MM.1S (cell line): ENCODE measurements at regions not wholly inside any gene's neighbourhood (a gene's known extent, or its start where the extent isn't known, plus 50 kb on each side); places are given as distances from the start of the nearest gene placed in this dataset.
"Not testable (repeated sequence)": the region's sequence is repeated elsewhere in the genome, so short reads cannot be mapped to it uniquely, and the experiment has no call there.

Experiments used
- DNase-seq: peaks from one replicate; pipeline ENCODE4 v3.0.0-alpha.2; 2015
- H2AFZ ChIP-seq: fragments of 300-600 bp; sonication (generic); 2 replicates; pipeline ENCODE4 v1.6.0; 2016; ENCODE audit warnings: antibody characterized with exemption, low read length
- H3F3A ChIP-seq: fragments of 300-600 bp; sonication (generic); 2 replicates; pipeline ENCODE4 v1.6.1; 2016; ENCODE audit warnings: mild to moderate bottlenecking, antibody characterized with exemption, low read length, moderate library complexity, mixed read lengths; ENCODE audit not compliant: insufficient read depth
- H3K27ac ChIP-seq: fragments of 300-600 bp; sonication (generic); 2 replicates; pipeline ENCODE4 v1.5.1; 2016; ENCODE audit warnings: mild to moderate bottlenecking, low read length
- H3K27me3 ChIP-seq: fragments of 300-600 bp; sonication (generic); replicated peaks from 2 replicates; pipeline ENCODE4 v1.6.0; 2016; ENCODE audit warnings: low read length; ENCODE audit not compliant: insufficient read depth
- H3K36me3 ChIP-seq: fragments of 300-600 bp; sonication (generic); replicated peaks from 2 replicates; pipeline ENCODE4 v1.6.1; 2016; ENCODE audit warnings: mild to moderate bottlenecking, low read length, mixed read lengths; ENCODE audit not compliant: insufficient read depth
- H3K4me1 ChIP-seq: fragments of 300-600 bp; sonication (generic); 2 replicates; pipeline ENCODE4 v1.6.1; 2016; ENCODE audit warnings: low read length, mixed read lengths
- H3K4me2 ChIP-seq: fragments of 300-600 bp; sonication (generic); 2 replicates; pipeline ENCODE4 v1.6.0; 2016; ENCODE audit warnings: low read depth, low read length
- H3K4me3 ChIP-seq: fragments of 300-600 bp; sonication (generic); 2 replicates; pipeline ENCODE4 v1.5.1; 2016; ENCODE audit warnings: low read length, mixed read lengths
- H3K79me2 ChIP-seq: fragments of 300-600 bp; sonication (generic); 2 replicates; pipeline ENCODE4 v1.6.1; 2016; ENCODE audit warnings: mixed run types, low read length, mixed read lengths
- H3K9ac ChIP-seq: fragments of 300-600 bp; sonication (generic); 2 replicates; pipeline ENCODE4 v1.6.1; 2016; ENCODE audit warnings: low read length, mixed read lengths
- H3K9me2 ChIP-seq: fragments of 300-600 bp; sonication (generic); replicated peaks from 2 replicates; pipeline ENCODE4 v1.6.1; 2016; ENCODE audit warnings: mild to moderate bottlenecking, low read length, mixed read lengths; ENCODE audit not compliant: insufficient read depth
- H3K9me3 ChIP-seq: fragments of 300-600 bp; sonication (generic); replicated peaks from 2 replicates; pipeline ENCODE4 v1.6.1; 2016; ENCODE audit warnings: mild to moderate bottlenecking, low read length, mixed read lengths; ENCODE audit not compliant: insufficient read depth
- H4K20me1 ChIP-seq: fragments of 300-600 bp; sonication (generic); 2 replicates; pipeline ENCODE4 v1.6.1; 2016; ENCODE audit warnings: mild to moderate bottlenecking, low read length, moderate library complexity, mixed read lengths; ENCODE audit not compliant: insufficient read depth
- EZH2 ChIP-seq: fragments of 300-600 bp; sonication (generic); optimal IDR thresholded peaks from 2 replicates; pipeline ENCODE3; 2017; ENCODE audit warnings: low read depth, mild to moderate bottlenecking, antibody characterized with exemption, low read length, mixed read lengths
- EZH2phosphoT487 ChIP-seq: fragments of 300-600 bp; sonication (generic); IDR thresholded peaks from 2 replicates; pipeline ENCODE4 v1.6.1; 2018; ENCODE audit warnings: antibody characterized with exemption, low read length
- TF ChIP-seq, protein P1 (sequence below): fragments of 300-600 bp; sonication (generic); IDR thresholded peaks from 2 replicates; pipeline ENCODE4 v1.5.1; 2016; ENCODE audit warnings: antibody characterized with exemption, low read length, mixed read lengths

DNA sequence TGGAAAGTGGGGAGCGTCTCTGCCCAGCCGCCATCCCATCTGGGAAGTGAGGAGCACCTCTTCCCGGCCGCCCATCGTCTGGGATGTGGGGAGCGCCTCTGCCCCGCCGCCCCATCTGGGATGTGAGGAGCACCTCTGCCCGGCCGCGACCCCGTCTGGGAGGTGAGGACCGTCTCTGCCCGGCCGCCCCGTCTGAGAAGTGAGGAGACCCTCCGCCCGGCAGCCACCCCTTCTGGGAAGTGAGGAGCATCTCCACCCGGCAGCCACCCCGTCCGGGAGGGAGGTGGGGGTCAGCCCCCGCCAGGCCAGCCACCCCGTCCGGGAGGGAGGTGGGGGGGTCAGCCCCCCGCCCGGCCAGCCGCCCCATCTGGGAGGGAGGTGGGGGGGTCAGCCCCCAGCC, 190.0 kb upstream of the MGAT5 start:
- not testable (repeated sequence) for H3K9ac ChIP-seq, H3K27ac ChIP-seq, H3K9me3 ChIP-seq, H3K27me3 ChIP-seq, H3K36me3 ChIP-seq, H4K20me1 ChIP-seq, H3K9me2 ChIP-seq, H3K79me2 ChIP-seq, H3K4me2 ChIP-seq, H3K4me1 ChIP-seq, H3F3A ChIP-seq, H3K4me3 ChIP-seq, H2AFZ ChIP-seq, DNase-seq

DNA sequence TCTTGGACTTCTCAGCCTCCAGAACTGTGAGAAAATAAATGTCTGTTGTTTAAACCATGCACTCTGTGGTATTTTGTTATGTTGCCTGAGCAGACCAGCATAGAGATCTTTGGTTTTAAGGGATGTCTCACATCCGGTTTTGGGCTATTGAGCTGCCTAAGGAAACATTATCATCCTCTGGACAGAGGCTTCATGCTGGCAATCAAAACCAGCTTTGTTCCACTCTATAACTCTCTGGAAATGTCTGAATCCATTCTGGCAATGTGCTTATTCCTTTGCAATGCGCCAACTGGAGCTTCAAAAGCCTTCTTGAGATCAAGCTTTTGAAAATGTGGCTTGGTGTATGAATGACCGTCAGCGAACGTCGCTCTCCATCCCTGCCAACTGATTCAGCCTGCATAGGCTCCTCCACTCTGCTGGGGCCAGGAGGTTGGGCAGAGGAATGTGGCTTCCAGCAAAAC, 183.6 kb upstream of the MGAT5 start:
- Histone ChIP-seq H3K79me2 (no peaks in the 10 kb centered on the region), H3K27me3 (no peaks in the 10 kb centered on the region), H2AFZ (no peak overlapping the region), H3K4me1 (no peaks in the 10 kb centered on the region), H3K4me2 (no peak overlapping the region), H3K4me3 (no peak overlapping the region), H3K36me3 (no peaks in the 10 kb centered on the region), H3K9me3 (no peaks in the 10 kb centered on the region), H4K20me1 (no peaks in the 10 kb centered on the region), H3F3A (no peaks in the 10 kb centered on the region), H3K9ac (no peak overlapping the region), H3K27ac (no peak overlapping the region), H3K9me2 (no peaks in the 10 kb centered on the region)
- TF ChIP-seq, protein P1, sequence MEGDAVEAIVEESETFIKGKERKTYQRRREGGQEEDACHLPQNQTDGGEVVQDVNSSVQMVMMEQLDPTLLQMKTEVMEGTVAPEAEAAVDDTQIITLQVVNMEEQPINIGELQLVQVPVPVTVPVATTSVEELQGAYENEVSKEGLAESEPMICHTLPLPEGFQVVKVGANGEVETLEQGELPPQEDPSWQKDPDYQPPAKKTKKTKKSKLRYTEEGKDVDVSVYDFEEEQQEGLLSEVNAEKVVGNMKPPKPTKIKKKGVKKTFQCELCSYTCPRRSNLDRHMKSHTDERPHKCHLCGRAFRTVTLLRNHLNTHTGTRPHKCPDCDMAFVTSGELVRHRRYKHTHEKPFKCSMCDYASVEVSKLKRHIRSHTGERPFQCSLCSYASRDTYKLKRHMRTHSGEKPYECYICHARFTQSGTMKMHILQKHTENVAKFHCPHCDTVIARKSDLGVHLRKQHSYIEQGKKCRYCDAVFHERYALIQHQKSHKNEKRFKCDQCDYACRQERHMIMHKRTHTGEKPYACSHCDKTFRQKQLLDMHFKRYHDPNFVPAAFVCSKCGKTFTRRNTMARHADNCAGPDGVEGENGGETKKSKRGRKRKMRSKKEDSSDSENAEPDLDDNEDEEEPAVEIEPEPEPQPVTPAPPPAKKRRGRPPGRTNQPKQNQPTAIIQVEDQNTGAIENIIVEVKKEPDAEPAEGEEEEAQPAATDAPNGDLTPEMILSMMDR: no peak
- DNase-seq: no peak

DNA sequence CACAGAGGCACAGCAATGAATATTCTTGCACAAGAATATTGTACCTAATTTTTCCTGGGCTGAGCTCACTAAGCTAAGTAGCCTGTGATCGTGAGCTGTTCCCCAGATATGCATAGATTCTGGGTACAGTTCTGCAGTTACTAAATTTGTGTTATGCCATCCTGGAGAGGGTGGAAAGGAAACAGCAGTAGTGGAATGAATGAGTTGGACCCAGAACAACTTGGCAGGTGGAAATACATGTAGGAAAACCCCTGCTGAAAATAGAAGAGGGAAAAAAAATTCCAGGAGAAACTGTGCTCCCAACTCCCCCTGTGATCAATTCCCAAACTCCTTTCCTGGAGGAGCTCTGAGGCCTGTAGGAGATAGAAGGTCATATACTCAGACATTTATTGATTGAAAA, 181.5 kb upstream of the MGAT5 start:
- Histone ChIP-seq H2AFZ (no peak overlapping the region), H3K4me1 (no peaks in the 10 kb centered on the region), H3K4me3 (no peak overlapping the region), H3K9ac (no peak overlapping the region), H3K36me3 (no peaks in the 10 kb centered on the region), H3K9me2 (no peaks in the 10 kb centered on the region), H3K4me2 (no peak overlapping the region), H4K20me1 (no peaks in the 10 kb centered on the region), H3K9me3 (no peaks in the 10 kb centered on the region), H3K27ac (no peak overlapping the region), H3K27me3 (no peaks in the 10 kb centered on the region), H3K79me2 (no peaks in the 10 kb centered on the region), H3F3A (no peaks in the 10 kb centered on the region)
- no peak for DNase-seq
- TF ChIP-seq EZH2phosphoT487 (no peak), EZH2 (no peak)
- TF ChIP-seq, protein P1: no peak

DNA sequence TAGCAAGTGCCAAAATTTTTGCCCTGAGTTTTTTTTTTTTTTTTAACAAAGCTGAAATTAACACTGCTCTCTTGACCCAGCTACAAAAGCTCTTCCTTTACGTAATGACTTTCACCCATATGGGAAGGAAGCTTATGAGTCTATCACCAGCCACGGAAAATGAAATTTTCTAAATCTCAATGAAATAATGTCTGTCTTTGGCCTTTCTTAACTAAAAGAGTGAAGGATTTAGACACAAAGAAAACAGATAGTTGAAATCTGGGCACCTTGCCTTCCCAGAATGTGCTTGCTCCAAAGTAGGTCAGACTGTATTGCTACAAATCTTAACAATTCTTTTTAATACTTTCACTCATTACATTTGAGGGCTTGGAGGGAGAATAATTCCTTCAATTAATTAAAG, 180.8 kb upstream of the MGAT5 start:
- Histone ChIP-seq H3K27ac (no peak overlapping the region), H3F3A (no peaks in the 10 kb centered on the region), H4K20me1 (no peaks in the 10 kb centered on the region), H2AFZ (no peak overlapping the region), H3K4me1 (no peaks in the 10 kb centered on the region), H3K9me2 (no peaks in the 10 kb centered on the region), H3K36me3 (no peaks in the 10 kb centered on the region), H3K79me2 (no peaks in the 10 kb centered on the region), H3K27me3 (no peaks in the 10 kb centered on the region), H3K4me3 (no peak overlapping the region), H3K9me3 (no peaks in the 10 kb centered on the region), H3K4me2 (no peak overlapping the region), H3K9ac (no peak overlapping the region)
- no peak for DNase-seq
- TF ChIP-seq EZH2 (no peak), EZH2phosphoT487 (no peak)
- TF ChIP-seq, protein P1: no peak
